Loucy (cell line): ENCODE measurements at regions not wholly inside any gene's neighbourhood (a gene's known extent, or its start where the extent isn't known, plus 50 kb on each side); places are given as distances from the start of the nearest gene placed in this dataset.

ENCODE experiments used
- H2AFZ ChIP-seq: fragments of 200-600 bp; sonication (generic); 2 replicates; pipeline ENCODE4 v1.6.0; 2016; ENCODE audit warnings: antibody characterized with exemption, mild to moderate bottlenecking, low read length, moderate library complexity
- H3F3A ChIP-seq: fragments of 200-600 bp; 2 replicates; pipeline ENCODE4 v1.6.0; 2016; ENCODE audit warnings: antibody characterized with exemption, low read depth, mild to moderate bottlenecking
- H3K27me3 ChIP-seq: fragments of 200-600 bp; sonication (generic); 2 replicates; pipeline ENCODE4 v1.6.1; 2014; ENCODE audit warnings: low read length, mild to moderate bottlenecking; ENCODE audit not compliant: insufficient read depth, poor library complexity, severe bottlenecking
- H3K36me3 ChIP-seq: fragments of 200-600 bp; sonication (generic); 2 replicates; pipeline ENCODE4 v1.6.1; 2016; ENCODE audit warnings: low read length; ENCODE audit not compliant: insufficient read depth
- H3K4me1 ChIP-seq: fragments of 200-600 bp; sonication (generic); 2 replicates; pipeline ENCODE4 v1.5.1; 2014; ENCODE audit warnings: low read length, mild to moderate bottlenecking; ENCODE audit not compliant: insufficient read depth, poor library complexity, severe bottlenecking
- H3K4me2 ChIP-seq: fragments of 200-600 bp; sonication (generic); 2 replicates; pipeline ENCODE4 v1.6.0; 2014; ENCODE audit warnings: antibody characterized with exemption, low read length, low read depth, mild to moderate bottlenecking; ENCODE audit not compliant: poor library complexity, severe bottlenecking
- H3K4me3 ChIP-seq: fragments of 200-600 bp; sonication (generic); 2 replicates; pipeline ENCODE4 v1.5.1; 2014; ENCODE audit warnings: low read length, mild to moderate bottlenecking, mixed read lengths; ENCODE audit not compliant: poor library complexity, severe bottlenecking
- H3K79me2 ChIP-seq: fragments of 200-600 bp; sonication (generic); 2 replicates; pipeline ENCODE4 v1.6.1; 2014; ENCODE audit warnings: low read length; ENCODE audit not compliant: insufficient read depth
- H3K9ac ChIP-seq: fragments of 200-600 bp; sonication (generic); 2 replicates; pipeline ENCODE4 v1.6.0; 2014; ENCODE audit warnings: mild to moderate bottlenecking, low read depth, low read length, moderate library complexity; ENCODE audit not compliant: poor library complexity, severe bottlenecking
- H3K9me2 ChIP-seq: fragments of 200-600 bp; sonication (generic); replicated peaks from 2 replicates; pipeline ENCODE4 v1.6.1; 2016; ENCODE audit warnings: low read depth, low read length, mixed read lengths
- H3K9me3 ChIP-seq: fragments of 200-600 bp; sonication (generic); 2 replicates; pipeline ENCODE4 v1.6.1; 2014; ENCODE audit warnings: mild to moderate bottlenecking, antibody characterized with exemption, low read length, low read depth; ENCODE audit not compliant: insufficient read depth
- H4K20me1 ChIP-seq: fragments of 200-600 bp; sonication (generic); 2 replicates; pipeline ENCODE4 v1.6.0; 2014; ENCODE audit warnings: antibody characterized with exemption, low read length, mild to moderate bottlenecking; ENCODE audit not compliant: insufficient read depth, poor library complexity, severe bottlenecking
- CTCF ChIP-seq: fragments of 200-600 bp; sonication (generic); conservative IDR thresholded peaks from 2 replicates; pipeline ENCODE4 v1.5.1; 2014; ENCODE audit warnings: mild to moderate bottlenecking, antibody characterized with exemption, low read length
- EZH2phosphoT487 ChIP-seq: fragments of 200-600 bp; IDR thresholded peaks from 2 replicates; pipeline ENCODE4 v1.6.1; 2018; ENCODE audit warnings: antibody characterized with exemption, mild to moderate bottlenecking, moderate library complexity, borderline replicate concordance

GRCh38 chr5:87831499-87831898 is 418.8 kb upstream of the CCNH start:
- H3K9me3 ChIP-seq = peaks cover 5% of the 10 kb centered on the region; the same call in 1 of the 2 replicates
- H3K79me2 ChIP-seq = no peaks in the 10 kb centered on the region
- no peak overlapping the region for H3K4me3 ChIP-seq
- H3K9ac ChIP-seq = no peak overlapping the region
- no peaks in the 10 kb centered on the region for H3K4me1 ChIP-seq
- H3K9me2 ChIP-seq = no peaks in the 10 kb centered on the region
- no peak overlapping the region for H3K4me2 ChIP-seq
- no peaks in the 10 kb centered on the region for H3F3A ChIP-seq
- TF ChIP-seq CTCF (no peak), EZH2phosphoT487 (no peak)
- no peaks in the 10 kb centered on the region for H4K20me1 ChIP-seq
- H3K27me3 ChIP-seq = no peaks in the 10 kb centered on the region
- no peaks in the 10 kb centered on the region for H3K36me3 ChIP-seq
- H2AFZ ChIP-seq = no peak overlapping the region

- Histone ChIP-seq H3K9me3 (no peaks in the 10 kb centered on the region), H3K36me3 (no peaks in the 10 kb centered on the region), H3K4me1 (no peaks in the 10 kb centered on the region), H4K20me1 (no peaks in the 10 kb centered on the region), H3K4me3 (no peak overlapping the region), H3F3A (no peaks in the 10 kb centered on the region), H3K27me3 (no peaks in the 10 kb centered on the region), H3K4me2 (no peak overlapping the region), H3K9me2 (no peaks in the 10 kb centered on the region), H3K9ac (no peak overlapping the region), H3K79me2 (no peaks in the 10 kb centered on the region), H2AFZ (no peak overlapping the region)
- TF ChIP-seq CTCF (no peak), EZH2phosphoT487 (no peak)
These were observed 416.5 kb upstream of the CCNH start for GRCh38 chr5:87829217-87829551.

GRCh38 chr5:87828545-87829216 is 416.0 kb upstream of the CCNH start:
- Histone ChIP-seq H3K4me3 (no peak overlapping the region), H3K27me3 (no peaks in the 10 kb centered on the region), H3K79me2 (no peaks in the 10 kb centered on the region), H3K9ac (no peak overlapping the region), H3K9me2 (no peaks in the 10 kb centered on the region), H4K20me1 (no peaks in the 10 kb centered on the region), H2AFZ (no peak overlapping the region), H3K9me3 (no peaks in the 10 kb centered on the region), H3K4me1 (no peaks in the 10 kb centered on the region), H3F3A (no peaks in the 10 kb centered on the region), H3K36me3 (no peaks in the 10 kb centered on the region), H3K4me2 (no peak overlapping the region)
- TF ChIP-seq EZH2phosphoT487 = no peak
- TF ChIP-seq CTCF = no peak
